ENCODE measurements at regions not wholly inside any gene's neighbourhood (a gene's known extent, or its start where the extent isn't known, plus 50 kb on each side); places are given as distances from the start of the nearest gene placed in this dataset.

DNA sequence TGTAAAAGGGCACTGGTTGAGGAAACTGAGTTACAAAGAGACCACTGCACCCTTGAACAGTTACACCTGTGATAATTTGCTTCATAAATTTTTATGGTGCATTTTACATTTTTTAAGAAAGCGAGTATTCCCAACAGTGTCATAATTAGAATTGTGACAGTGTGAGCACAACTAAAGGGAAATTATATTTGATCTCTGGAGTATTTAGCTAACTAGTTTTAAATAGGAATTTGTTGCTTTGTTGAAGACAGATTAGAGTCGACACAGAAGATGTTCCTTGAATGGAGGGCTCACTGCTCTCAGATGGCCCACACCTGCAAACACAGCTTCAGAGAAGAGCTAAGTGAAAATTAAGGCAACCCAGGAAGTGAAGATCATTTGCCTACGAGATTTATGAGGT, 555.0 kb upstream of the GOT2 start (continued):
- TF ChIP-seq YBX1 (IDR thresholded peaks at IDR 0.05) (no peak), SOX6 (IDR thresholded peaks at IDR 0.05) (no peak)

- POLR2A ChIA-PET, result no interaction called here
- no peak for ATAC-seq
- CTCF ChIA-PET (ENCODE audit: low intra/inter-chr PET ratio), result no interaction called here
These were observed 540.0 kb upstream of the GOT2 start for GRCh38 chr16:59274141-59274540.

More at GRCh38 chr16:59274141-59274540, 540.0 kb upstream of the GOT2 start:
- Histone ChIP-seq H4K20me1 (replicated peaks; ENCODE audit: control insufficient read depth, insufficient read depth, low read length) (no peaks in the 10 kb centered on the region), H3K36me3 (ENCODE audit: control insufficient read depth, insufficient read depth, low read length) (no peaks in the 10 kb centered on the region), H3K9ac (ENCODE audit: insufficient read depth in 1 of 2, low read depth in 2 of 2, low read length in 2 of 2) (no peak overlapping the region), H3K79me2 (ENCODE audit: control insufficient read depth, insufficient read depth, low read length) (no peaks in the 10 kb centered on the region), H3K4me1 (replicated peaks in 1 of 2; ENCODE audit: control insufficient read depth in 2 of 2, insufficient read depth in 2 of 2, low read length in 2 of 2) (no peaks in the 10 kb centered on the region), H3K27me3 (ENCODE audit: control insufficient read depth in 2 of 2, insufficient read depth in 2 of 2, low read length in 2 of 2) (no peaks in the 10 kb centered on the region), H3K9me3 (replicated peaks; ENCODE audit: control insufficient read depth, insufficient read depth, low read depth, low read length) (no peaks in the 10 kb centered on the region), H2AFZ (ENCODE audit: low read depth, low read length) (no peak overlapping the region), H3K4me3 (no peak overlapping the region), H3K9me1 (ENCODE audit: control insufficient read depth, insufficient read depth, low read length) (no peaks in the 10 kb centered on the region), H3K27ac (ENCODE audit: extremely low read depth, low read depth, low read length) (no peak overlapping the region), H3K4me2 (ENCODE audit: insufficient read depth, low read length) (no peak overlapping the region)
- 2% methylated on average over 3 of the region's 3 CpGs for WGBS (ENCODE audit: insufficient coverage, low coverage, missing lambda C conversion rate)
- in situ Hi-C loops (cut with MboI) (no loop called here), intact Hi-C loops (cut with micrococcal nuclease) (no loop called here)
- no peak for TF ChIP-seq GABPA (tag; conservative IDR thresholded peaks at IDR 0.05; ENCODE audit: low read depth)
- no peak for TF ChIP-seq POLR2B (IDR thresholded peaks at IDR 0.05; ENCODE audit: low read depth, partially characterized antibody)
- TF ChIP-seq TEAD2 (tag; IDR thresholded peaks at IDR 0.05), result no peak
- TF ChIP-seq PHF20 (IDR thresholded peaks at IDR 0.05; ENCODE audit: partially characterized antibody), result no peak
- TF ChIP-seq ZNF780A (CRISPR knock-in tag; IDR thresholded peaks at IDR 0.05), result no peak
- TF ChIP-seq, protein P1, sequence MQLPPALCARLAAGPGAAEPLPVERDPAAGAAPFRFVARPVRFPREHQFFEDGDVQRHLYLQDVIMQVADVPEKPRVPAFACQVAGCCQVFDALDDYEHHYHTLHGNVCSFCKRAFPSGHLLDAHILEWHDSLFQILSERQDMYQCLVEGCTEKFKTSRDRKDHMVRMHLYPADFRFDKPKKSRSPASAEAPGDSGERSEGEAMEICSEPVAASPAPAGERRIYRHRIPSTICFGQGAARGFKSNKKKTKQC (CRISPR knock-in tag; IDR thresholded peaks at IDR 0.05), result no peak
- no peak for TF ChIP-seq PHB (CRISPR knock-in tag; IDR thresholded peaks at IDR 0.05)
- no peak for TF ChIP-seq E2F3 (CRISPR knock-in tag; IDR thresholded peaks at IDR 0.05)
- no peak for TF ChIP-seq BHLHE40 (IDR thresholded peaks at IDR 0.05; ENCODE audit: low read length)
- TF ChIP-seq SIN3A (IDR thresholded peaks at IDR 0.05; ENCODE audit: borderline replicate concordance in 2 of 2, control insufficient read depth in 1 of 2, low read depth in 2 of 2, low read length in 2 of 2), result no peak
- no peak for TF ChIP-seq CCAR2 (IDR thresholded peaks at IDR 0.05; ENCODE audit: low read depth, low read length)
- no peak for TF ChIP-seq ZNF12 (CRISPR knock-in tag; IDR thresholded peaks at IDR 0.05)
- TF ChIP-seq PHB2 (IDR thresholded peaks at IDR 0.05; ENCODE audit: low read depth), result no peak
- peak in 1 of 4 experiments; percentile 1 for DNase-seq (ENCODE audit: extremely low read depth in 1 of 4, low spot score in 3 of 4)
- FAIRE-seq, result no peak
- no TSS peak for BruUV-seq (replicated peaks)
